A549 (cell line): ENCODE measurements at regions not wholly inside any gene's neighbourhood (a gene's known extent, or its start where the extent isn't known, plus 50 kb on each side); places are given as distances from the start of the nearest gene placed in this dataset.

ENCODE experiments used
- ATAC-seq, 2 experiments: fragments of 200-7000 bp in 1 of 2; fragments of >200 bp in 1 of 2; cut with Nextera tagmentation in 1 of 2; cut with Tn5 transposase in 1 of 2; 3 replicates each; pipeline versions ENCODE4 v1.8.0 to v1.9.1; 2018 to 2020; ENCODE audit warnings: mild to moderate bottlenecking in 1 of 2, moderate library complexity in 1 of 2
- CTCF ChIA-PET: fragments of 300-600 bp; sonication (Branson Sonifier 250); formaldehyde crosslinking; extraction: SDS; loops from one replicate; lab custom pipeline; 2021; ENCODE audit warnings: antibody characterized with exemption, inconsistent platforms; lab: Yijun Ruan, JAX
- POLR2A ChIA-PET: fragments of 350-600 bp; formaldehyde crosslinking; extraction: SDS; loops from one replicate; lab custom pipeline; 2021; ENCODE audit warnings: antibody characterized with exemption, inconsistent platforms; lab: Yijun Ruan, JAX
- DNase-seq, 2 experiments: peaks; one replicate each; pipeline versions ENCODE4 v3.0.0 to v3.0.0-alpha.2; 2011 to 2016; ENCODE audit warnings: low read depth in 1 of 2, low spot score in 1 of 2
- FAIRE-seq: peaks from 2 replicates; lab custom pipeline; 2011; peaks lifted over from hg19 to GRCh38; lab: Jason Lieb, UNC
- H3K27ac ChIP-seq, 2 experiments: fragments of >200 bp; sonication (Bioruptor Twin); formaldehyde crosslinking; 3 replicates each; pipeline ENCODE4 v1.5.1; 2016 to 2017
- H3K4me1 ChIP-seq: fragments of >200 bp; sonication (Bioruptor Twin); formaldehyde crosslinking; 3 replicates; pipeline ENCODE4 v1.6.1; 2016
- H3K4me2 ChIP-seq: fragments of >200 bp; sonication (Bioruptor Twin); formaldehyde crosslinking; 3 replicates; pipeline ENCODE4 v1.6.1; 2016
- H3K4me3 ChIP-seq: fragments of >200 bp; sonication (Bioruptor Twin); formaldehyde crosslinking; 3 replicates; pipeline ENCODE4 v1.5.1; 2016
- H3K9me3 ChIP-seq: fragments of >200 bp; sonication (Bioruptor Twin); formaldehyde crosslinking; 3 replicates; pipeline ENCODE4 v1.6.1; 2016
- CBX8 ChIP-seq: fragments of 200-600 bp; sonication (generic); IDR thresholded peaks from 2 replicates; pipeline ENCODE4 v1.6.1; 2016
- CEBPB ChIP-seq, 2 experiments: fragments of >200 bp in 1 of 2; sonication (Bioruptor Twin) in 1 of 2; formaldehyde crosslinking in 1 of 2; IDR thresholded peaks; 2 replicates each; pipeline ENCODE4 v1.6.1; 2012 to 2016
- CHD2 ChIP-seq: fragments of 150-350 bp; IDR thresholded peaks from 2 replicates; pipeline ENCODE4 v1.6.1; 2014; ENCODE audit warnings: low read length; ENCODE audit not compliant: partially characterized antibody
- ESRRA ChIP-seq: fragments of 150-350 bp; IDR thresholded peaks from 2 replicates; pipeline ENCODE4 v1.6.1; 2014; ENCODE audit warnings: mild to moderate bottlenecking, low read length, borderline replicate concordance
- FOXS1 ChIP-seq: fragments of 250-450 bp; sonication (Bioruptor Pico); IDR thresholded peaks from 2 replicates; pipeline ENCODE4 v1.5.0; 2020; ENCODE audit warnings: mild to moderate bottlenecking, moderate library complexity
- HMGXB4 ChIP-seq: fragments of 250-450 bp; sonication (Bioruptor Pico); IDR thresholded peaks from 2 replicates; pipeline ENCODE4 v1.5.0; 2021; ENCODE audit warnings: mild to moderate bottlenecking, moderate library complexity, borderline replicate concordance
- HOXA7 ChIP-seq: fragments of 250-450 bp; sonication (Bioruptor Pico); IDR thresholded peaks from 2 replicates; pipeline ENCODE4 v1.5.0; 2020; ENCODE audit warnings: mild to moderate bottlenecking, moderate library complexity
- HOXB13 ChIP-seq: fragments of 250-450 bp; sonication (Bioruptor Pico); IDR thresholded peaks from 2 replicates; pipeline ENCODE4 v1.5.0; 2020; ENCODE audit warnings: low read depth, mild to moderate bottlenecking, moderate library complexity
- HOXB5 ChIP-seq: fragments of 250-450 bp; sonication (Bioruptor Pico); IDR thresholded peaks from 2 replicates; pipeline ENCODE4 v1.5.0; 2020; ENCODE audit warnings: mild to moderate bottlenecking, moderate library complexity
- MAFK ChIP-seq: fragments of 450-650 bp; IDR thresholded peaks from 2 replicates; pipeline ENCODE4 v1.6.1; 2014; ENCODE audit not compliant: partially characterized antibody
- MYC ChIP-seq: IDR thresholded peaks from 2 replicates; pipeline ENCODE4 v1.6.1; 2012; ENCODE audit warnings: mild to moderate bottlenecking, inconsistent platforms, low read length, improper control_type of control experiment, borderline replicate concordance
- NPAS2 ChIP-seq: fragments of 250-450 bp; sonication (Bioruptor Pico); IDR thresholded peaks from 2 replicates; pipeline ENCODE4 v1.8.0; 2022; ENCODE audit warnings: mild to moderate bottlenecking, moderate library complexity, borderline replicate concordance
- NR3C1 ChIP-seq: fragments of >200 bp; sonication (Bioruptor Twin); formaldehyde crosslinking; IDR thresholded peaks from 3 replicates; pipeline ENCODE4 v1.6.1; 2017
- PBX3 ChIP-seq: IDR thresholded peaks from 2 replicates; pipeline ENCODE4 v1.6.1; 2012
- RAD21 ChIP-seq, 2 experiments: fragments of >200 bp in 1 of 2; sonication (Bioruptor Twin) in 1 of 2; formaldehyde crosslinking in 1 of 2; IDR thresholded peaks in 1 of 2; conservative IDR thresholded peaks in 1 of 2; 2 replicates in 1 of 2; 3 replicates in 1 of 2; pipeline ENCODE4 v1.6.1; 2012 to 2018; ENCODE audit warnings: inconsistent platforms in 1 of 2
- REST ChIP-seq: fragments of 200-600 bp; sonication (generic); IDR thresholded peaks from 2 replicates; pipeline ENCODE4 v1.6.1; 2016; ENCODE audit warnings: antibody characterized with exemption, mild to moderate bottlenecking, moderate library complexity
- ZSCAN20 ChIP-seq: fragments of 250-450 bp; sonication (Bioruptor Pico); IDR thresholded peaks from 2 replicates; pipeline ENCODE4 v1.8.0; 2022; ENCODE audit warnings: mild to moderate bottlenecking, moderate library complexity
- WGBS: methylation state at CpG from one replicate; pipeline ENCODE4 v1.1.6; 2017; ENCODE audit errors: missing lambda C conversion rate; 5-methylcytosine and 5-hydroxymethylcytosine counted together
- TF ChIP-seq, protein P1 (sequence below): IDR thresholded peaks from 2 replicates; pipeline ENCODE4 v1.6.1; 2012; ENCODE audit warnings: low read depth, borderline replicate concordance
- TF ChIP-seq, protein P2 (sequence below): fragments of 250-450 bp; sonication (Bioruptor Pico); IDR thresholded peaks from 2 replicates; pipeline ENCODE4 v1.5.0; 2020; ENCODE audit warnings: low read depth, mild to moderate bottlenecking, moderate library complexity

DNA sequence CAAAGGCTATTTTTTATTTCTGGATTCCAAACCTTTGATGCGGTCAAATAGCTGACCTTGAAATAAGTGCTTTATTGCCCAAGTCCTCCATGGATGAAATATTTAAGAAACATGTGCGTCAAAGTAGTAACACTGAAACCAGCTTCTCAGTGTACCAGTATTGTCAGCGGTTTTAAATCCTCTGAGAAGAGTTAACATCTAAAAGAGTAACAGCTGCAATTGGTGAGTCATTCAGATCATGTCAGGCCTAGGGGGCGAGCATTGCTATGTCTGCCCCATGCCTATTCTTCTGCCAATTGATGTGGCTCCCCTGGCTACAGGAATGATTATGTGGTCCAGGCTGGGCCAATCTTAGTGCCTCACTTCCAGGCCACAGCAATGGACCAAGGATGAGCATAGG lies 263.3 kb upstream of the SORL1-AS1 start:
- ChIA-PET POLR2A (no interaction called here), CTCF (no interaction called here)
- no peak for TF ChIP-seq CHD2
- no peak for TF ChIP-seq NPAS2 (CRISPR knock-in tag)
- TF ChIP-seq CEBPB (IDR thresholded peaks at IDR 0.05) = no peak
- TF ChIP-seq, protein P1, sequence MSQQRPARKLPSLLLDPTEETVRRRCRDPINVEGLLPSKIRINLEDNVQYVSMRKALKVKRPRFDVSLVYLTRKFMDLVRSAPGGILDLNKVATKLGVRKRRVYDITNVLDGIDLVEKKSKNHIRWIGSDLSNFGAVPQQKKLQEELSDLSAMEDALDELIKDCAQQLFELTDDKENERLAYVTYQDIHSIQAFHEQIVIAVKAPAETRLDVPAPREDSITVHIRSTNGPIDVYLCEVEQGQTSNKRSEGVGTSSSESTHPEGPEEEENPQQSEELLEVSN = no peak
- no peak for TF ChIP-seq HOXB13 (CRISPR knock-in tag)
- no peak for TF ChIP-seq MYC
- no peak for TF ChIP-seq MAFK
- no peak for TF ChIP-seq CBX8
- no peak for TF ChIP-seq ZSCAN20 (CRISPR knock-in tag)
- Histone ChIP-seq H3K4me2 (no peak overlapping the region), H3K9me3 (no peaks in the 10 kb centered on the region), H3K4me3 (no peak overlapping the region), H3K27ac (no peak overlapping the region), H3K4me1 (no peaks in the 10 kb centered on the region)
- ATAC-seq = no peak
- 31% methylated on average over 4 of the region's 4 CpGs for WGBS
- FAIRE-seq = no peak
- DNase-seq = no peak

DNA sequence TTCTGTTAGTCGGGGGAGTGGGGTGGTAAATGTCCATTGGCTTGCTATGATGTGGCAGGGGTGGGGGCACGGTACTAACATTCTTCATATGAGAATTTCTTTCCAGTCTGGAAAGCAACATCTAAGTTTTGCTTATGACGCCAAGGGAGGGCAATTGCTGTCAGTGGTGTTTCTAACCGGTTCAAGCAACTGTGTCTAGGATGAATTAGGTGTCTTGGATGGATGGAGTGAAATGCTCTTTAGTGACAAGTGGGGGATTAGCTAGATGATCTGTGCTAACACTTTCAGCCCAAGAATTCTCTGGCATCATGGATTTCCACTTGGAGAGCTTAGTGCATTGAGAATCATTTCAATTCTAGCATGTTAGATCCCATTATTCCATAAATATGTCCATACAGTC lies 262.6 kb upstream of the SORL1-AS1 start:
- Histone ChIP-seq H3K4me2 (no peak overlapping the region), H3K27ac (no peak overlapping the region), H3K9me3 (no peaks in the 10 kb centered on the region), H3K4me1 (no peaks in the 10 kb centered on the region), H3K4me3 (no peak overlapping the region)
- ATAC-seq (no peak), DNase-seq (no peak), FAIRE-seq (no peak)
- ChIA-PET POLR2A (no interaction called here), CTCF (no interaction called here)
- 9% methylated on average over 4 of the region's 4 CpGs for WGBS
- TF ChIP-seq FOXS1 (CRISPR knock-in tag) (no peak), NR3C1 (no peak), PBX3 (no peak), HOXB5 (CRISPR knock-in tag) (no peak), NPAS2 (CRISPR knock-in tag) (no peak), RAD21 (conservative IDR thresholded peaks at IDR 0.05 in 1 of 2, IDR thresholded peaks at IDR 0.05 in 1 of 2) (no peak), ZSCAN20 (CRISPR knock-in tag) (no peak), MAFK (no peak), HMGXB4 (CRISPR knock-in tag) (no peak), ESRRA (no peak), HOXA7 (CRISPR knock-in tag) (no peak), REST (no peak)
- TF ChIP-seq, protein P2, sequence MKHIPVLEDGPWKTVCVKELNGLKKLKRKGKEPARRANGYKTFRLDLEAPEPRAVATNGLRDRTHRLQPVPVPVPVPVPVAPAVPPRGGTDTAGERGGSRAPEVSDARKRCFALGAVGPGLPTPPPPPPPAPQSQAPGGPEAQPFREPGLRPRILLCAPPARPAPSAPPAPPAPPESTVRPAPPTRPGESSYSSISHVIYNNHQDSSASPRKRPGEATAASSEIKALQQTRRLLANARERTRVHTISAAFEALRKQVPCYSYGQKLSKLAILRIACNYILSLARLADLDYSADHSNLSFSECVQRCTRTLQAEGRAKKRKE (CRISPR knock-in tag) = no peak
- TF ChIP-seq, protein P1 = no peak
